Colon (tissue), 2 donors: ENCODE measurements at regions not wholly inside any gene's neighbourhood (a gene's known extent, or its start where the extent isn't known, plus 50 kb on each side); places are given as distances from the start of the nearest gene placed in this dataset.
"Not testable (repeated sequence)": the region's sequence is repeated elsewhere in the genome, so short reads cannot be mapped to it uniquely, and the experiment has no call there.

Experiments used
- FAIRE-seq: peaks from 2 replicates; lab custom pipeline; 2012; peaks lifted over from hg19 to GRCh38; lab: Jason Lieb, UNC
- donor health status: control.
- donor health status: control.

DNA sequence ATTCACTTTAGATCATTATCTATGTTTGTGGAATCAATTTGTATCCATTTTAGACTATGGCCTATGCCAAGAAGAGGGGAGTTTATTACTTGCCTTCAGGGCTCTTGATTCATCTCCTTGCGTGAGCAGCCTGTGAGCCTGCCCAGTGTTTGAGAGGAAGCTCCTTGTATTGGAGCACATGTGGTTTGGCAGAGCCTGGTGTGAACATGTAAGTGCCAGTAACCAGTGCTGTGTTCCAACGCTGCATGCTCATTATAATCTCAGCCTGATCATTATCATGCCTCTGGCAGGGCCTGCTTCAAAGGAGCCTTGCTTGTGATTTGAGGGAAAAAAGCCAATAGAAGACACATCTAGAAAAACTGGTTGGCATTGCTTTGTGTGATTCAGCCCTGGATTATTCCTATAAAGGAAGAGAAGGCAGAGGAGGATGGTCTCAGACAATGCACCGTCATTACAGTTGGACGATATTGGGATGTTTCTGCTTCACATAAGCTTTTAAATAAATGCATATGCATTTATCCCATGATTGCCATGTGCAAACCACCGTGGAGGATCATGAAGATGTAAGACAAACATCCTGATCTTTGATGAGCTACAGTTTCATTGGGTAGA lies 203.4 kb upstream of the AHR start:
- FAIRE-seq: no peak

- FAIRE-seq: no peak
These were observed 202.5 kb upstream of the AHR start for GRCh38 chr7:17095931-17096330.

DNA sequence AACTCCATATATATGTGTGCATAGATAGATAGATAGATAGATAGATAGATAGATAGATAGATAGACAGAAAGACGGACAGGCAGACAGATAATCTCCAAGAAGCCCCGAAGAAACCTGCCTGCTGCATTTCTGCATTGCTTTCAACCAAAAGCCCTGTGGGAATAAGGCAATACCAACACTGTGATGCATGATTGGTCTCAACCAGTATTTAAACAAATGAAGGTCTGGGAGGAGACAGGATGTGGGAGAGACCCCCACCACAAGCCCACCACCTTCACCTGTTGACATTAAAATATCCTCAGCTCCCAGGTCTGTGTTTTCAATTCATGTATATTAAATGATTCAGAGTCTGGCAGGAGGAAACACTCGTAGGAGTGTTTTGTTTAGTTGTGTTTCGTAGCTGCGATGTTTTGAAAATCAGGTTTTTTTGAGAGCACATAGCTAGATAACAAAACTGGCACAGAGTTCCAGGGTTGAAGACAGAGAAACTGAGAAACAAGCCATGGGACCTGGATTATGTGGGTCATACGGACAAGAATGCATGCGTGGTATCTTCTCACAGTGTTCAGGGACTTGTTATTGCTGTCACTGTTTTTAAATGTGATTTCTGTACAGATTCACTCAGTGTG lies 200.7 kb upstream of the AHR start:
- no peak for FAIRE-seq

DNA sequence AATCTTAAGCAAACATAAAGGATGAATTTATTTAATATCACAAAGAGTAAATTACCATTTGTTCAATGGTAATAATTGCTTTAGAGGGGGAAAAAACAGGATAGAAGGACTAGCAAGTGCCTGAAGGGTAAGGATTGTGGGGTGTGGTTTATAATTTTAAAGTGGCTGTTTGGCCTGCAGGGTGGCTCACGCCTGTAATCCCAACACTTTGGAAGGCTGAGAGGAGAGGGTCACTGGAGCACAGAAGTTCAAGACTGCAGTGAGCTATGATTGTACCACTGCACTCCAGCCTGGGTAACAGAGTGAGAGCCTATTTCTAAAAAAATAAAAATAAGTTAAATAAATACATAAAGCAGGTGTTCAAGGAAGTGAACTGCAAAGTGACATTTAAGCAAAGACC lies 199.9 kb upstream of the AHR start:
- FAIRE-seq: no peak

DNA sequence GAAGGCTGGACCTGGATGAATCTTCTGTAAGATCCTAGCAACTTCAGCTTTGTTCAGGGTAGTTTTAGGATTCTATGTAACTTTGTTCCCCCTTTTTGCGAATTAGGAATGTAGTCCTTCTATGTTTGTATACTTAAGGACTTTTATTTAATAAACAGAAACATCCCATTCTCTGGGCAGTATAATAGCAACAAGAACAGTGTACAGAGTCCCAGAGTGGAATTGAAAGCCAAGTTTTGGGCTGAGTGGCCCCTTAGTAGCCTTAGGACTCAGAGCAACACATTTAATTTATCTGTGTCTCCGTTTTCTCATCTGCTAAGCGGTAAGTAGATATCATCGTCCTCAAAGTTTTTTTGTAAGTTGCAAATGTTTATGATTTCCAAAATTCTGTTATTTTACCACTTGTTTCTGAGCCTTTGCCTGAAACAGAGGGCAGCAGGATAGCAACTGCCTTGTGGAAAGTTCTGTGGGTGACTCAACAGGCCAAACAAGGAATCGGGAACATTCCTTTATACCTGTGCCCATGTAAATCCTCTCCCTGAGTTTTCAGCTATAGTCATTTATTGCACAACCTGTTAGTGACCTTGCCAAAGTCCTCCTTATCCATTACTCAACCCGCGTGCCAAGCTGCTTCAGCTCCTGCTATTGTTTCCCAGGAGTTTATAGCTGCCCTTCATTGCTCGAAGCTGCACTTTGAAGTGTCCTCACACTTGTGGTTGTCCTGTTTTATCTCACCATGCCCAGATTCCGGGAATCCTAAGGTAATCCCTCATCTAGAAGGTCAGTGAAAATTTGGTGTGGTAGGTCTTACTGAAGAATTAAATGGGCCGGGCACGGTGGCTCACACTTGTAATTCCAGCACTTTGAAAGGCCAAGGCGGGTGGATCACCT lies 199.1 kb upstream of the AHR start:
- no peak for FAIRE-seq

GRCh38 chr7:17099974-17100509 lies 198.4 kb upstream of the AHR start:
- not testable (repeated sequence) for FAIRE-seq

DNA sequence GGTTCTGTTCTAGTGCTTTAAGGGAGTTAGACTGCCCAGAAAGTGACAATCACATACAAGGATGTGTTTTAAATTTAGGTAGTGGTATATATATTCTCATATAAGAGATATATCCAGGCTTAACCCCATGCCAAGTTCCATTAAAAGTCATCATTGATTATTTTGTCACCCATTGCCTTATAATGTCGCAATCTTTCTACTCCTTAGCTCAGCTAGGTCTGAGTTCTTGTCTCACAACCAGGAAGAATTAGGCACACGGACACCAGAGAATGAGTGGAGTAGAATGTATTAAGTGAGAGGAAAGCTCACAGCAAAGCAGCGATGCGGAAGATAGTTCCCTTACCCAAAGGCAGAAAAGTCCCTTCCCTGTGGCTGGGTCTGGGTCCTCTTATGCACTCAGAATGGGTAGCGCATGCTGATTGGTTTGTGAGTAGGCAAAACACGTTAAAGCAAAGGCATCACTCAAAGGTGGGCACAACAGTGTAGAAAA lies 197.2 kb upstream of the AHR start:
- FAIRE-seq: no peak

DNA sequence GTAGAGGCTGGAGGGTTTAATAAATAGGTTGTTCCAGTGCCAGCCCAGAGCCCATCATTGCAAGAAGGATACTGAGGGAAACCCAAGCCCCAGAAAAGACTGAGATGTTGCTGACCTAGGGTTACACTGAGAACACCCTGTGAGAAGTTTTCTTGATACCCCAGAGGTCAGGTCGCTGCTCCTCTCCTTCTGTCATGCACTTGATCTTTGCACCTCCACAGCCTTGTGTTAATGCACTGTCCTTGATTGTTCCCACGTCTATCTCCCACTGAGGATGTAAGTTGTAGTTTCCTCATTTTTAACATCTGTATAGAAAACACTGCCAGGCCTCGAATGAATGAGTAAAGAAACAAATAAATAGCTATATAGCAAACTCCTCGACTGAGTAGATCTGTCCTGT lies 195.3 kb upstream of the AHR start:
- no peak for FAIRE-seq

GRCh38 chr7:17103984-17104383 lies 194.5 kb upstream of the AHR start:
- no peak for FAIRE-seq

DNA sequence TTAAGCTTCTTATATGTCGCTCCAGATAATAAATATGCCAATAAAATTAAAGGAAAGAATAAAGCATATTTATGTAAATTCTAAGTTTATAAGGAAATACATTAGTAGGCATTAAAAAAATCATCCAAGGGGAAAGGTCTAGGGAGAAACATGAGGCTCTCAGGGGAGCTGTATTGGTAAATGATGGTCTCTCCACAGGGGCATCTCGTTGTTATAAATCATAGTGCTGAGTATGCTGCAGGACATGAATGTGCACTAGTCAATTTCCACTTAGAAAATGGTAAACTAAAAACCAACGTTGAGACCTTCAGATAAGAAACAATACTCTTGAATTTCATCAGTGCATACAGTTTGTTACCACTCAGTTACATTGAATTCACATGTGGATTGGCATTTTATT lies 194.0 kb upstream of the AHR start:
- no peak for FAIRE-seq

DNA sequence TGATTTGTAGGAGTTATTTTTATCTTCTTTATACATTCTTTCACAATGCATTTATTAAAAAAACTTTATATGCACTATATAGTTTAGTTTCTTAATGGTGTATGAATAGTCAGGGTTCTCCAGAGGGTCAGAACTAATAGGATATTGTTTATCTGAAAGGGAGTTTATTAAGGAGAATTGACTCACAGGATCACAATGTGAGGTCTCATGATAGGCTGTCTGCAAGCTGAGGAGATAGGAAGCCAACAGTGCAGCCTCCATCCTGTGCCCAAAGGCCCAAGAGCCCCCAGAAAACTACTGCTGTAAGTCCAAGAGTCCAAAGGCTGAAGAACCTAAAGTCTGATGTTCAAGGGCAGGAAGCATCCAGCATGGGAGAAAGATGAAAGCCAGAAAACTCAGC lies 192.8 kb upstream of the AHR start:
- FAIRE-seq: no peak

- no peak for FAIRE-seq
These were observed 190.3 kb upstream of the AHR start for GRCh38 chr7:17108049-17108584.

GRCh38 chr7:17109020-17109419 lies 189.4 kb upstream of the AHR start:
- FAIRE-seq: peak; percentile 36

- FAIRE-seq: not testable (repeated sequence)
These were observed 184.7 kb upstream of the AHR start for GRCh38 chr7:17113770-17114169.

GRCh38 chr7:17118412-17118811 lies 180.0 kb upstream of the AHR start:
- no peak for FAIRE-seq

DNA sequence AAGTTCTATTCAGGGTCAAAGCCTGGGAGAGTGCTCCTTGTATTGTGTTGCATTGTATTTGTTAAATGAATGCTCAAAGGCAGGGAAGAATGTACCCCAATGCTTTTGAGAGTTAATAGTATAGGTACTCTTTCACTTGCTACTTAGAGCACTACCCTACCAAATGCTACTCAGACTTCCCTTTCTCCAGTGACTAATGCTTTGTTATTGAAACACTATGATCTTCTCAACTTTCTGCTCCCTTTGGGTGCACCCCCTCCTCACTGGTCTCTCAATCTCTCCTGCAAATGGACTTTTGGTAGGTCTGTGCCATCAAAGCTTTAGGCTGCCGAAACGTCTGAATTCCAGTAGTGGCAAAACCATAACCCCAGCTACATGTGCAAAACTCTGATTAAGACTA lies 177.7 kb upstream of the AHR start:
- no peak for FAIRE-seq

DNA sequence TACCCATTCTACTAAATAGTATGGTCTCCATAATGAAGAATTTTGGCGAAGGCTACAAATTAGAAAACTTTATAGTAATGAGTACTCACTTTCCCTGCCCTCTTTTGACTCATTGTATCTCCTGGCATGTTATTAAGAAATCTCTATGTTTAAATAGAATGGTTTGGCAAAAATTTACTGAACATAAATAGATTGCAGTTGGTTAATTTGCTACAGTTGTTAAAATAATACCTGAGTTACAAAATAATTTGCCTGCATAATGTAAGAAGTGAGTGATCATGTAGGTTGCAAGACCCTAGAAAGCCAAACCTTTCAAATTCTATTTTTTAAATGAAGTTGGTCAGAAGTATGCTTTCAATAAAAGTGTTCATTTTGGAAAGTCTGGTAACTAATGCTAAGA lies 176.8 kb upstream of the AHR start:
- no peak for FAIRE-seq

DNA sequence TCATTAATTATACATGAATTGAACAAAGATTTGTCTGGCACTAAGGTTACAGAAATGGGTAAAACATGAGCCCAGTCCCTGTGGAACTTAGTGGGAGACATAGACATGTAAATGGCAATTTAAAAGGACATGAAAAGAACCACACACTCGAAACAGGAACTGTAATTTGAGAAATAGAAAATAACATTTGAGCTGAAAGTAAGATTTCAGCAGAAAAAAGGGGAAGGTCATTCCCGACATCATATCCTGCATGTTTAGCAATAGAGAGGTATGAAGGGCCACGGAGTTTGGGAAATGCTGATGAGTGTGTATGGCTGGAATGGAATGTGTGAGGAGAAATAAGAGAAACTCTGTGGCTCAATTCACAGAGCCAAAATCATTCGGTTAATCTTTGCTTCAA lies 175.4 kb upstream of the AHR start:
- no peak for FAIRE-seq

DNA sequence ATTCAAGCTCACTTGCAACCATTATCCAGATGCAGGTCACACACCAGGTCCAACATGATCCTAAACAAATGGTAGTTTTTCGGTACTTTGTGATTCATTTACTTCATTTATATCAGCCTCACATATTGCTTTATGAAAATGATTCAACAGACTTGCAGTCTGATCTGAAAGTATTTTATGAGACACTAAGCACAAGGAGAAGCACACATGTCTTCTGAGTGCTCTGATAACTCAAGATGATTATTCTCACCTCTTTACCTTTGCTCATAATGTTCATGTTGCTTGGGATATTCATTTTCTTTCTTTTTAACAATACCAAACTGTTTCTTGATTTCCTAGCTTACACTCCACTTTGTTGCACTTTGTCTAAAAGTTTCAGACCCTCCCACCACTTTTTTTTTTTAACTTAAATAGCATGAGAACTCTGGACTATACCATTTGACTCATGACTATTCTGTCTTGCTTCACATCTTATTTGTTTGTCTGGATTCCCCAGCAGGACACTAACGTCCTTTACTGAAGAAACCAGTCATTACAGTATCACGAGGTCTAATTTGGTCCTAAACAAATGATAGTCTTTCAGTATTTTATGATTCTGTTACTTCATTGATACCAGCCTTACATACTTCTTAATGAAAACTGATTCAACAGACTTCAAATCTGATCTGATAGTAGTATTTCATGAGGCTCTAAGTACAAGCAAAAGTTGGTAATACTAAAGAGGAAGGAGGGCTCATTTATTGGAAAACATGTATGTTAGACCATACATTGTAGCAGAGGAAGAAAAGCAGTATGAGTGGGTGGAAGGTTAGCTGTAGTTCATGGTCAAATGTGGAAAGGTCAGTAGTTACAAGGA lies 171.8 kb upstream of the AHR start:
- no peak for FAIRE-seq

- FAIRE-seq: no peak
These were observed 169.2 kb upstream of the AHR start for GRCh38 chr7:17129218-17129617.

DNA sequence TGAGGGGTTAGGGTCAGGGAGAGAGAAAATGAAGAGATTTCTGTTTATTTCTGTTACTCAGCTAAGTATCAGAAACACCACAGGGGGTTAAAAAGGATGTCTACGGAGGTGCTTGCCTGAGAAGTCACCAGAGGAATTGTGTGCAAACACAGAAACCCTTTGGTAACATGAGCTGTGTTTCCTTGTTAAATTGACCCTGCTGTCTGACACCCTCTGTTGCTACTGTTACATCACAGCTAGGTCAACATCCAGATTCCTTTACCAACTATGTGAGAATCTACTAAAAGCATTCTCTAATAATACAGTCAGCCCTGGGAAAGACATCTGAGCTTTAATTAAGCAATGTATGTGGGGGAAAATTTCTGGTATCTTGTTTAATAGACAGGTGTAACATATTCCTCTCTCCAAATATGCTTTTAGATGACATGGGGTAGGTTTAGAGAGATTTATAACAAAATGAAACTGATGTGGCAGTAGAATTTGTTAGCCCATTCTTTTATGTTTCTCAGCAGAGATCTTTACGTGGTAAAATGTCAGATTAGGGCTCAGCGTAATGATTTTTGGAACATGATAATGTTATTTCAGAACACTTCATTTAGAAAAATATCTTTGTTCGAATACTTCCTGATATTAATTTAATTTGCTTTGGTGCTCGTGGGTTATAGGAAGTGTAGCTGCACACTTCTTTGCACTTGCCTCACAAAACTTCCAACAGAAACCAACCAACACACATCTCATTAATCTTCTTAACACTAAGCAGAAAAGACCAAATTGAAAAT lies 168.0 kb upstream of the AHR start:
- no peak for FAIRE-seq
